ENCODE measurements at regions not wholly inside any gene's neighbourhood (a gene's known extent, or its start where the extent isn't known, plus 50 kb on each side); places are given as distances from the start of the nearest gene placed in this dataset.
A peak's percentile ranks its signal among the peaks of the same experiment; 100 is the strongest.

DNA sequence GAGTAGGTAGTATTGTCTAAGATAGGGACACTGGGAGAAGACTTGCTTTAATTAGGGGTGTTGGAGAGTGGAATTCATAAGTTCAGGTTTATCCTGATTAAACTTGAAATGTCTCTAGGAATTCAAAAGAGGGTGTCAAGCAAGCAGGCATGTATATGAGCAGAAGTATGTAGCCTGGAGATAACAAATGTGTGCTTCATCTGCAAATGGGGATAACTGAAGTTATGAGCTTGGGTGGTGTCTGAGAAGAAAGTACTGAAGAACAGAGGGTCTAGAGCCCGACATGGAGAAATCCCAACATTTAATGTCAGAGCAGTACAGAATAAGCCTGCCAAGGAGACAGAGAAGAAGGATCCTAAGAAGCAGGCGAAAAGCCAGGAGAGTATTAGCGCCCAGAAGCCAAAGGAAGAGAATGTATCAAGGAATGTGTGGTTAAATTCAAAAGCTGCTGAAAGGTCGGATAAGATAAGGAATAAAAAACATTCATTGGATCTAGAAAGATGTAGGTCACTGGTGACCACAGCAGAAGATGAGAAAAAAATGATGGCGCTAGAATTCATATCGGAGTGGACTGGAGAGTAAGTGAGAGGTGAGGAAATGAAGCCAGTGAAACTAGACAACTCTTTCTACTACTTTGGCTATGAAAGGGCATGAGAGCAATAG is 401.5 kb upstream of the PIK3R1 start:
- Histone ChIP-seq H3K36me3 (no peaks in the 10 kb centered on the region), H3K4me1 (peaks cover 0 to 3% of the 10 kb centered on the region in 2 donors), H3K4me3 (replicated peaks in 1 of 3) (no peak overlapping the region), H3K9me3 (no peaks in the 10 kb centered on the region), H3K27me3 (no peaks in the 10 kb centered on the region), H3K27ac (no peak overlapping the region)
- TF ChIP-seq POLR2A (IDR thresholded peaks at IDR 0.05) = no peak
- TF ChIP-seq, protein P1, sequence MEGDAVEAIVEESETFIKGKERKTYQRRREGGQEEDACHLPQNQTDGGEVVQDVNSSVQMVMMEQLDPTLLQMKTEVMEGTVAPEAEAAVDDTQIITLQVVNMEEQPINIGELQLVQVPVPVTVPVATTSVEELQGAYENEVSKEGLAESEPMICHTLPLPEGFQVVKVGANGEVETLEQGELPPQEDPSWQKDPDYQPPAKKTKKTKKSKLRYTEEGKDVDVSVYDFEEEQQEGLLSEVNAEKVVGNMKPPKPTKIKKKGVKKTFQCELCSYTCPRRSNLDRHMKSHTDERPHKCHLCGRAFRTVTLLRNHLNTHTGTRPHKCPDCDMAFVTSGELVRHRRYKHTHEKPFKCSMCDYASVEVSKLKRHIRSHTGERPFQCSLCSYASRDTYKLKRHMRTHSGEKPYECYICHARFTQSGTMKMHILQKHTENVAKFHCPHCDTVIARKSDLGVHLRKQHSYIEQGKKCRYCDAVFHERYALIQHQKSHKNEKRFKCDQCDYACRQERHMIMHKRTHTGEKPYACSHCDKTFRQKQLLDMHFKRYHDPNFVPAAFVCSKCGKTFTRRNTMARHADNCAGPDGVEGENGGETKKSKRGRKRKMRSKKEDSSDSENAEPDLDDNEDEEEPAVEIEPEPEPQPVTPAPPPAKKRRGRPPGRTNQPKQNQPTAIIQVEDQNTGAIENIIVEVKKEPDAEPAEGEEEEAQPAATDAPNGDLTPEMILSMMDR (IDR thresholded peaks at IDR 0.05) = no peak
- DNase-seq = no peak
- WGBS, 2 donors = 76 to 83% methylated on average over 6 of the region's 6 CpGs
- intact Hi-C loops (cut with DNase I) = no loop called here

DNA sequence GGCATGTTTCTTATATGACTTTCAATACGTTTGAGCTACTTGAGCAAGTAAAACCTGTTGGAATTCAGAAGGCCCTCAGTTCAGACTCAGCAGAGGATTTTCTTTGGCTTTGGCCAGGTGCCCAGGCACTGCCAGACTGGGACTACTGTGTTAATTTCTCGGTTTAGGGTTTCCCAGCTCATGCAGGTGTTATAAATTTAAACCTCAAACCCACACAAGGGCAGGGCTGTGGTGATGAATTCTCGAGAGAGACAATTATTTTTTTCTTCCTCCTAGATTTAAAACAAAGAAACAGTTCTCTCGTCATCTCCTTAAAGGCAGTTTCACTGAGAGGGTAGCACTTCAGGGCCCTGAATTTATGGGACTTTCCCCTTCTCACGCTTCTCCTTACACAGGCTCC is 406.0 kb upstream of the PIK3R1 start:
- DNase-seq = peak; percentile 42 to 59
- Histone ChIP-seq H3K9me3 (no peaks in the 10 kb centered on the region), H3K4me1 (no peaks in the 10 kb centered on the region), H3K4me3 (replicated peaks in 1 of 3) (no peak overlapping the region), H3K27ac (no peak overlapping the region), H3K27me3 (no peaks in the 10 kb centered on the region), H3K36me3 (no peaks in the 10 kb centered on the region)
- TF ChIP-seq, protein P1 (IDR thresholded peaks at IDR 0.05) = no peak
- no peak for TF ChIP-seq POLR2A (IDR thresholded peaks at IDR 0.05)
- WGBS, 2 donors = 64 to 73% methylated on average over 5 of the region's 5 CpGs
- intact Hi-C loops (cut with DNase I) = no loop called here

DNA sequence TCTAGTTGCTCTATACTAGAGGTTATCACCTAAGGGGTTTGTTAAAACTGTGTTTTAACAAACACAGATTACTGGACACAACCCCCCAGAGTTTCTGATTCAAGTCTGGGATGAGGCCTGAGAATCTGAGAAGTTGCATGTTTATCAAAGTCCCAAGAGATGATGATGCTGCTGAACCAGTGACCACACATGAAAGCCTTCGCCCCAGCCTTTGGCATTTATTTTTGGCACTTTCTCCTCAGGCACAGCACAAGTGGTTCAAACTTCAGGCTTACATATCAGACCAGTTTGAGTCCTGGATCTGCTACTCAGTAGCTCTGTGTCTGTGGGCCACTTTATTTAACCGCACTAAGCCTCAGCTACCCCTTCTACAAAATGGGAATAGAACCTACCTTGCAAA is 407.2 kb upstream of the PIK3R1 start:
- no peaks in the 10 kb centered on the region for H3K4me1 ChIP-seq
- WGBS, 2 donors = 85 to 93% methylated on average over 2 of the region's 2 CpGs

DNA sequence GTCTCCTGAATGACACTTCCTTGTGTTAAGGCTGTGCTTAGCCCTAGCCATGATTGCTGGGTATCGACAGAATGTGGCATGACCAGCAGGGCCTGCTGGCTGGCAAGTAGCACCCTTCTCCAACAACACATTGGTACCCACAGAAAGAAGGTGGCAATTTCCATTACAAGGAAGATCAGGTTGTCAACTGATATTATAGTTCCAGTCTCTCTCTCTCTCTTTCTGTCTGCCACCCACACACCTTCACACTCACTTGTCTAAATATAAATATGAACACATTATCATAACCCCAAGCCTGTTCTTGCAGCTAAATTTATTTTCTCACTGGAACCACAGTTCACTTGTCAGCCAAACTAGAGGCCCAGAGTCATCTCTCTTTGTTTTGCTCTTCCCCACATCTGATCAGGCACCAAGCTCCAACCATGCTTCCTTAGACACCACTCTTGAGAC is 408.1 kb upstream of the PIK3R1 start:
- no peak for DNase-seq
- Histone ChIP-seq H3K4me1 (no peaks in the 10 kb centered on the region), H3K27ac (no peak overlapping the region), H3K27me3 (no peaks in the 10 kb centered on the region), H3K36me3 (no peaks in the 10 kb centered on the region), H3K4me3 (replicated peaks in 1 of 3) (no peak overlapping the region), H3K9me3 (no peaks in the 10 kb centered on the region)
- TF ChIP-seq, protein P1 (IDR thresholded peaks at IDR 0.05) = no peak
- TF ChIP-seq POLR2A (IDR thresholded peaks at IDR 0.05) = no peak
- WGBS, 2 donors = 92 to 95% methylated on average over 1 of the region's 1 CpG
- intact Hi-C loops (cut with DNase I) = no loop called here

More for the DNA sequence above, 407.2 kb upstream of the PIK3R1 start:
- no peaks in the 10 kb centered on the region for H3K36me3 ChIP-seq
- H3K27ac ChIP-seq = no peak overlapping the region
- intact Hi-C loops (cut with DNase I) = no loop called here
- no peaks in the 10 kb centered on the region for H3K27me3 ChIP-seq
- peak in 1 of 2 donors; percentile 7 for DNase-seq
- TF ChIP-seq, protein P1 (IDR thresholded peaks at IDR 0.05) = no peak
- no peak for TF ChIP-seq POLR2A (IDR thresholded peaks at IDR 0.05)
- no peak overlapping the region for H3K4me3 ChIP-seq (replicated peaks in 1 of 3)
- no peaks in the 10 kb centered on the region for H3K9me3 ChIP-seq

DNA sequence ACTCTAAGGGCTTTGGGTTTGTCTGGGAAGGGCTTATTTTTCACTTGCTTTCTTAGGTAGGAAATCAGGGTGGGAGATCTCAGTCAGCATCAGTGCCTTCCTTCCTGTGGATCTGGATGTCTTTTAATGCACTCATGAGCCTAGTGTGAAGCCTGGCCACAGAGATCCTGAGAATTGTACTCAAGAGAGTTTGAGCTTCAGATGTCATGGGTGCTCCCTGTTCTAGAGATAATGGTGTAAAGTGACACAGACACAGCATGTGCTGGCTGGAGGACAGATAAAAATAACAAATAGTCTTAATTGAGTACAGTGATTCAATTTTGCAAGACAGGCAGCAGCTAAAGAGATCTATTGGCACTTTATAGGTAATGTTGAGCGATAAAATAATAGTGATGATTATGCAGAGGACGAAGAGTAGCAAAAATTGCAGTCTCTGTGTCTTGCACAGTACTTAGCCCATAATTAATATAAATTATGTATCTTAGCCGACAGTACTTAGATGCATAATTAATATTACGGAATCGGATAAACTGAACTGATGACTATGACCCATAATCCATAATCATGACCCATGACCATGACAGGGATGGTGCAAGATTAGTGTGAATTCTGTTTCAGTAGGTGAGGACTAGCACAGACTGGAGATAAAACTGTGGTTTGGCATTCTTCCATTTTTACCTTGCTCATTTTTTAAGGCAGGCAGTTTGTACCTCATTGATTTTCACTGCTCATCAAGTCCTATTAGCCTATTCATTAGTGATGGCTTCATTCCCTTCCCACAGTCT is 408.7 kb upstream of the PIK3R1 start:
- Histone ChIP-seq H3K4me3 (replicated peaks in 1 of 3) (no peak overlapping the region), H3K36me3 (no peaks in the 10 kb centered on the region), H3K9me3 (no peaks in the 10 kb centered on the region), H3K4me1 (no peaks in the 10 kb centered on the region), H3K27ac (no peak overlapping the region), H3K27me3 (no peaks in the 10 kb centered on the region)
- 92 to 97% methylated on average over 5 of the region's 5 CpGs for WGBS, 2 donors
- no peak for TF ChIP-seq POLR2A (IDR thresholded peaks at IDR 0.05)
- TF ChIP-seq, protein P1 (IDR thresholded peaks at IDR 0.05) = no peak
- intact Hi-C loops (cut with DNase I) = no loop called here
- DNase-seq = no peak
